CD4-positive, alpha-beta T cell treated with Interferon gamma for 1 hour (primary cell): ENCODE measurements at regions not wholly inside any gene's neighbourhood (a gene's known extent, or its start where the extent isn't known, plus 50 kb on each side); places are given as distances from the start of the nearest gene placed in this dataset.
A peak's percentile ranks its signal among the peaks of the same experiment; 100 is the strongest.

Experiments used
- DNase-seq: peaks from one replicate; pipeline ENCODE4 v3.0.0-alpha.2; 2020

DNA sequence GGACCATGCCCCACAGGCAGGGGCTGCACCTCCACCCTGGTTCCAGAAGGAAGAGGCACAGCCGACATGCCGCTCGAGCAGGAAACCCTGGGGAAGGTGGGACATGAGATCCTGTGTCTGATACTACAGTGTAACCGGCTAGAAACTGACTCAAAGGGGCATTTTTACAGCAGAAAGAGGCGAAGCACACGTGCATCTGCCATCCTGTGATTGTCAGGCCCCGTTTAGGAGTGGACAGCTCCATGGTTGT is 62.7 kb downstream of the SIK1 start:
- no peak for DNase-seq

DNA sequence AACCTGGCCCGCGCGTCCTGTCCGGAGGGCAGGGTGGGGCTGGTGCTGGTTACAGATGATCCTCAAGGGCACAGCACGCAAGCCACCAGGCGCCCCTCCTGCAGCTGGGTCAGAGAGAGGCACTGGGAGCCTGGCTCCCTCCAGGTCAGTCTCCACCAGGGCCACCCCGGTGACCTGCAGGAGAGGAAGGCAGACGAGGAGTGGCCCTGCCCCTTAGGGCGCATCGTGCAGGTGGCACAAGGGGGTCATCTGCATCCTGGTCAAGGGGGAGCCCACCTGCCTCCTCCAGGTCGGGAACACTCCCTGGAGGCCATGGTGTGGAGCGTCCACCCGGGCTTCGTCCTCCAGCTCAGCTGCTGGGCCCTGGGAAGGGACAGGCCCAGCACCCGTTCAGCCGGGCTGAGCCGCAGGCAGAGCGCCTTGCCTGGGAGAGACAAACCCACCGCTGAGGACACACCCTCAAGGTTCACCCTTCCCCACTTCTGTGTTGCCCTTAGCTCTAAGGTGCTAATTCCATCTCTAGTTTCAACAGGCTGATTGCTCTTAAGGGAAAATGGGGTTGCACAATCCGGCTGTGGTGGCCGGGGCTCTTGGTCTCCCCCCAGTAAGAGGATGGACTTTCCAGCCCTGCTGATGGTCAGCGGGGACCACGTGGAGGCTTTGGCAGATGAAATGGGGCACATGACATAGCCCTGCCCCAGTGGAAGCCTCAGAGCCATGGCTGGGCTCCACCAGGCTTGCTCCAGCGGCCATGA is 63.2 kb downstream of the SIK1 start:
- DNase-seq: no peak

DNA sequence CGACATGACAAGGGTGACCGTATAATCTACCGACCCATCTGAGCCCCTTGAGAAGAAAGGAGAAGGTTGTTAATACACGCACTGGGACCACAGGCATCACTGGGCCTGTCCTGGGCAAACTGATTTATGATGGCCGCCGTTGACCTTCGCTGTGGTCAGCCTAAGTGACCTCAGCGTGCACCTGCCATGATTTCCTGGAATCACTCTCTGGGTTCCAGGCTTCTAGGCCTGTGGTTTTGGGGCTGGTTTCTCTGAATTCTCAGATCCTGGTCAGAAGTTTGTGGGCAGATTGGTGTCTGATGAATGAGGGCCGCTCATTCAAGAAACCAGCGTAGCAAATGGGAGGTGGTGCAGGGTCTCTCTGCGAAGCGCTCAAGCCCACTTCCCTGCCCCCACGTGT is 64.0 kb downstream of the SIK1 start:
- peak; percentile 41 for DNase-seq

DNA sequence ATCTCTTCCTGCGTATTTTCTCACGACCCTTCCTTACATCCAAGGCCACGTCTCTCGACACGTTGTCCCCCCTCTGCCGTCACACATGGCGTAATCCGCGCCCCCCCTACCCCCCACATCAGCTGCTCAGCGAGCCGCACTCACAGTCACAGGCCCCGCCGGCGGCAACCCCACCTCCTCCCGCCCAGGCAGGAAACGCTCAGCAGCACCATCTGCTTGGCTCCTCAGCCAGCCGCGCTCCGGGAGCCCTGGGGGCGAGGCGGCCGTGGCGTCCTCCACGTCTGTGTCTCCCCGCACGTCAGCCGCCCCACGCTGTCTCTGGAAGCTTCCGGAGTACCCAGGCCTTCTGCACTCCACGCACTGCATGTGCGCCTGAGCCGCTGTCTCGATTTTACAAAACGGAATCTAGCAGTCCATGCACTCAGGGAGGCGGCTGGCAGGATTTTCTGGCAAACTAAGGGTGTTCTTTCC is 64.6 kb downstream of the SIK1 start:
- DNase-seq: peak; percentile 93

DNA sequence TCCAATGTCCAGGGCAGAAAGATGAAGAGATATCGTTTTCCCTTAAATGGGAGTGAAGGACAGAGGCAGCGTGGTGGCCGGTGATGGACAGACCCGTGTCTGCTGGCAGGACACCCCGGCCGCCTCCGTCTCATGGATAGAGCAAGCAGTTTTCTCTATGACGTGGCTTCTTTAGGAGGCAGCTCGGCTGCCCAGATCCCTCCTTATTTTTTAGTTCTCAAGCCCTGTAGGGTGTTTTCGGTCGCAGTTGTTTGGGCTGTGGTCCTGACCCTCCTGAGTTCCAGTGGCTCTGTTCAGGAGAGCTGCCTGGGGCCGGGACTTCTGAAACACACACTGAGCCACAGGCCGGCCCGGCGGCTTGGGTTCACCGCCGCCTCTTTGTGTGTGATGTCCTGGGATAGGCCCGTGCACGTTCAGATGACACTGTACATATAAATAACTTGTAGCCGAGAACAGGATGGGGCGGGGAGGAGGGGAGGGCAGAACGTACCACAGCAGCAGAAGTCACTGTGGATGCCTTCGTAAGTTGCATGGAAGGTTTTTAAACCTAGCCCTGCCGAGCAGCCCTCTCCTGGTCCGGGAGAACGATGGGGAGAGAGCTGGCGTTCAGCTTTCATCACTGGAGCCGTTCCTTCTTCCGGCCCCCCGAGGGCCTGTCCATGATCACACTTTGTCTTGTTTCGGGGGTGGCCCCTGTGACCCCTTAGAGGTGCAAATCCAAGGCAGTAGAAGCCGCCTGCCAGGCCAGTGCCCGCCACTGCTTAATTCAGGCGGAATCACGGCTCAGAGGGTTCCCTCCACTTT is 65.2 kb downstream of the SIK1 start:
- peak; percentile 80 for DNase-seq

DNA sequence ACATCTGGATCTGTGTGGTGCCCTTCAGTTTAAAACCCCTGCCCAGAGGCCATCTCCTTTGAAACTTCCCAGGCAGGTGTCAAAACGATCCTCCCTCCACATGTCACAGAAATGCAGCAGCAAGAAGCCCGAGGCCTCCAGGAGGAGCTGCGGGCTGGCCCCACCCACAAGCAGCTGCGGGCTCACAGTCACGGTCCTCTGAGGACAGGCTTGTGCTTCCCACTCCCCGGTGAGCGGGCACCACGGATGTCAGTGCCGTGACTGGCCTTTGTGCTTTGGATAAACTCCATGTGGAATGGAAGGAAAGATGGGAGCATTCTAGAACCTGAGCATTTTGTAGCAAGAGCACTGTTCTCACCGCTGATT is 65.8 kb downstream of the SIK1 start:
- DNase-seq: peak; percentile 47

DNA sequence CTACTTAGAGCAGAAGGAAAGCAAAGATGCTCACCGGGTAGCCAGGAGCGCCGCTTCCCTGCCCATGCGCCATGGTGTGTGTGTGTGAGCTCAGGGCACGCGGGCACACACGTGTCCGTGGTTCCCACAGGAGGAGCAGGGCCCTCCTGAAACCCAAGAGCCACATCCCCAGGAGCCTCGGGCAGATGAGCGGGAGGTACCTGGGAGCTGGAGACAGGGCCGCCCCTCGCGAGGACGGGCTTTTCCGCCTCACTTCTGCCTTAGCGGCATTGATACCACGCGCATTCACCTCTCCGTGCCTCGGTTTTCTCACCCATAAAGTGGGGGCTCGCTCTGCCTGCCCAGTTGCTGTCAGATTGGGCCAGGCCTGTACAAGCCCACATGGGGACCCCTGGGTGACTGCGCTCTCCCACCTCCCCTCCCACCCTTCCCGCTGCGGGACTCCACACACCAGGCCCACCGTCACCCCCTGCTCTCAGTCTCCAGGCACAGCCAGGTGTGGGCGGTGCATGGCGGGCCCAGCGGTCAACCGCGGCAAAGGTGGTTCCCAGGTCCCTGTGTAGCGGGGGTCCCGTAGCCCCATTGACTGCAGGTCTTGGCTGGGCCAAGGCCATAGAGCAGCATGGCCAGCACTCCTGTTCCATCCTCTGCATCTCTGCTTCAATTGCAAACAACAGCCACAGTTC is 66.3 kb downstream of the SIK1 start:
- DNase-seq: no peak

DNA sequence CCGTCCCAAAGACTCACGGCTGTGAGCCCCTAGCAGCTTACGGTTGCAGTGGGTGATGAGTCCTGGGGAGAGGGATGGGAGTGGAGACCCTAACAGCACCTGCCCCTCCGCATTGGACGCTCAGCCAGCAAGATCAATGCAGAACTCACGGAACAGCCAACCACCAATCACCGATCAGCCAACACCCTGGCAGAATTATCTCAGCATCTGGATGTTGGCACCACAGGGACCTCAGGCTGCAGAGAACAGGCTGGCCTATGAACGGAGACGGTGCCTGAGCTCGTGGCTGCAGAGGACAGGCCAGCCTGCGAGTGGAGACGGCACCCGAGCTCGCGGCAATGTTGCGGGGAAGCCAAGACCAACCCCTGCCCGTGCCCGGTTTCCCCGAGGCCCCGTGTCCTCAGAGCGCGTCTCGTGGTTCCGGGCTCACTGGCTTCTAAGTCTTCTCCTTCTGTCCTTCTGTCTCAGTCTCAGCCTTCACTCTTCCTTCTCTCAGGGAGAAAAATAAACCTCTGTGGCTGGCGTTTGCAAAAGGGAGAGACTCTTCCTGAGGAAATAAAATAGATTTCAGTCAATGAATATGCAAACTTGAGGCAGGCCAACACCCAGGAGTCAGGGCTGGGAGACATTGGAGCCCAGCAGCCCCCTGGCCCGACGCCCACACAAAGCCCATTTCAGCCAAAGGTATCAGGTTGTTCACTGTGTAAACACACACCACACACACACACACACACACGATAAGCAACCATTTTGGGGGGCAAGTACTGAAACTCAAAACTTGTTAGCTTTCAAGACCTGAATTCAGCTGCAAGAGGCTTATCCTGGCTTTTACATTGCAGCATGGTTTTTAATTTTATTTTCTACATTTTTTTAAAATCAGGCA is 67.8 kb downstream of the SIK1 start:
- DNase-seq: no peak

DNA sequence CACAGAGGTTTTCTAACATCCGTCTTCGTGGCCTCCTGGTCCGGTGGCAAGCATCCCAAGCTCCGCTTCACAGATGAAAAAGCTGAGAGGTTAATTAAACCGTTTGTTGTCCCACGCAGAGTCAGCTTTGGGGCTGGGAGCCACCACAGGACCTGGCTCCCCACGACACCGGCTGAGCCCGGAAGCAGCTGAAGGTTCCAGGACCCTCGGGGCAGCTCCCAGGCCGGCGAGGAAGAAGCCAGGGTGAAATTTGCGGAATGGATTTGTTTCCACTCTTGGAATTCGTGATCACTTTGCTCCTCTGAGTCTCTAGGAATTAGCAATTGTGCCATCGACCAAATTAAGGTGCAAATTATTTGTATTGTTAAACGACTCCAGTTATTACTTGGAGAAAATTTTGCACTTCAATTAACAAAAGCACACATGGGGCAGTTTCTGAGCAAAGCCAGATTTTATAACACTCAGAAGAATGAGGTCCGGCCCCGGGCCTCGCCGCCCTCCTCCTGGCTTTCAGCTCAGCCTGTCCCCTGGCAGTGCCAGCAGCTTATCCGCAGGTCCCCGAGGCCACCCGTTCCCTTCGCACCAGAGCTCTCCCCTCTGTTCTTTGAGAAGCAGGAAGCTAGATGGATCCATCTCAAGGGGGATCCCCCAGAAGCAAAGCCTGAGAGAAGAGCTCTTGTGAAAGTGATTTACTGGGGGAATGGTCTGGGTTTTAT is 69.1 kb downstream of the SIK1 start:
- DNase-seq: no peak

DNA sequence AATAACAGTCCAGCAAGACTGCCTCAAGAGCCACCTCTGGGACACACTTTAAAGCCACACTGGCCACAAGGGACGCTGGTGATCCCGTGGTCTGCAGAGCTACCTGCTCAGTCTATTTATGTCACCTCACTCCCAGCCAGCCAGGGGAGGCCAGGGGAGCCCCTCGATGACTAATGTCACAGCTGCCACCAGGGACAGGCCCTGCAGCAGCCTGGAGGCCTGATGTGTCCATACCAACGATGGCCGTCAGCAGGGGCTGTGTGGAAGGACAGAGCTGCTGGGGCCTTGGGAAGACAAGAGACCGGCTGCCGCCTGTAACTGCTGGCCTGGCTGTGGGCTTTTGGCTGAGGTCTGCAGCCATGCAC is 71.0 kb downstream of the SIK1 start:
- DNase-seq: no peak

DNA sequence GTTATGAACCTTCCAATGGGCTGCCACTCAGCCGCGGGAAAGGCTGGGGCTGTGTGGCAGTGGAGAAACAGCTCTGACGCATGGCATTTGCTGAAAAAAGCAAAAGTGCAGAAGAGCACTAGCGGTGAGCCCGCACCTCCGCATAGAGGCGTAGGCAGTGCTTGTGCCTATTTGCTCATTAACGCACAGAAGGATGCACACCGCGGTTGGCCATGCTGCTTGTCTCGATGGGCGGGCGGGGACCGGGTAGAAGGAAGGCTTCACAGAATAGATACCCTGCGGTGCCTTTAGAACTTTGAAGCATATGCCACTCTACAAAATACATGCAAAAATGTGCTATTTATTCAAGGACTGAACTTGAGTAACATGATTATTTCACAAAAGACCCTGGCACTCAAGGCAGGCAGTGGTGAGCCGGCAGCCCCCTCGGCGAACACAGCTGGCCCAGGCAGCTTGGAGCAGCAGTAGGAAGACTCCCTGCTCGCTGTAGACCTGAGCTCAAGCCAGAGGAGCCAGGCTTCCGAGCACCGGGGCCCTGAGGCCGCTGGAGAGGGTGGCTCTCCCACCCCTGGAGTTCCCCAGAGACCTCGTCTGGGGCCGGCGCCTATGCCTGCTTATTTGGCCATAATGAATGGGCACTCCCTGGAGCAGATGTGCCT is 71.5 kb downstream of the SIK1 start:
- DNase-seq: no peak

DNA sequence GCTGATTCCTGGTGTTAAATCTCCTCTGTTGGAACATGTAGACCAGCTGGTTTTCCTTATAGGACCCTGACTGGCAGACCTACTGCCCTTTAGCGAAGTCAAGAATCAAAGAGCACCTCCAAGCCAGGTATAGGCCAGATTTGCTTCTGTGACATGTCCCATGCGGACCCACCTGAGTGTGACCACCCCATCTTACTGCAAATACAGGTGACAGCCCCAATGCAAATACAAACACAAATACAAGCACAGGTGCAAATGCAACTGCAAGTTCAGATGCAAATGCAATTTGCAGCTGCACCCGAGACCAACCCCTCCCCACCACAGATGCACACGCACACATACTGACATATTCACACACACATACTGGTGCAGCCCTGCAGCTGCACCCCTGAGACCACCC is 72.3 kb downstream of the SIK1 start:
- no peak for DNase-seq

DNA sequence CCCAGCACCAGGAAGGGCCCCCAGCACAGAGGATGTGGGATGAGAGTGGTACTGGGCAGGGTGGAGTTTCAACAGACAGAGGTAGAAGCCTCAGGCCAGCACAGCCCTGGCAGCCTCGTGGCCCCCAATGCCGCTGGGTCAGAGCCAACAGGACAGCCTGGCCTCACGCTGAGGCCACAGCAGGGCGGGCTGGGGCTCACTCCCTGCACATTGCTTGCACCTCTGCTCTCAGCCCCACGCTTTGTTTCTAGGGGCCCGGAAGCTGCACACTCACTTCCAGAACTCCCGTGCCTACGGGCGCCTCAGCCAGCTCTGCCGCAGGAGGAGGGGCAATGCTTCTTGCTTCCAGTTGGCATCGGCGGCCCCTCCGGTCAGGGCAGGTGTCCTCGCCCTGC is 72.9 kb downstream of the SIK1 start:
- DNase-seq: no peak

DNA sequence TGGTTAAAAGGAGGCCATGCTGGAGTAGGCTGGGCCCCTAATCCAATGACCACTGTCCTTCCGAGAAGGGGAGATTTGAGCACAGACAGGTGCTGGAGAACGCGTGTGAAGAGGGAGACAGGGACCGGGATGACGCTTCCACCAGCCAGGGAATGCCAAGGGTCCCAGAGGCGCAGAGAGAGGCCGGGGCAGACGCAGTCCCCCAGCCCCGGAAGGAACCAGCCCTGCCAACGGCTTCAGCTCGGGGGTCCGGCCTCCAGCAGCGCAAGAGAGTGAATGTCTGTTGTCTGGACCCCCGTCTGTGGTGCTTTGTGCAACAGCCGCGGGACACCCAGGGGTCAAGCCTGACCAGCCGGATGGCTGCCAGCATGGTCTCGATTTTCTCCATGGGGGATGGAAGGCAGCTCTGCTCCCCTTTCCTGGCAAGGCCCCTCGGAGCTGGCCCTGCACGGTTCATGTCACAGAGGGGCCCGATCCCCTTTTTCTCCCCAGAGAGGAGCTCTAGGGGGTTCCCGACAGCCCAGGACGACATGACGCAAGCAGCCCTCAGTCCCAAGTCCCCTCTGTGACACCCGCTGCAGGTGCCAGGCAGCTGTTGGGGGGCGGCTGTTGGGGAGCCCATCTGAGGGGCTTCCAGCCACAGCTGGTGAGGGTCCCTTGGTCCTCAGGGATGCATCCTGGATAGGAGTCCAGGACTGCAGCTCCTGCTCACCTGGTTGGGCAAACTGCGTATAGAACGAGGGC is 73.5 kb downstream of the SIK1 start:
- DNase-seq: peak; percentile 13

DNA sequence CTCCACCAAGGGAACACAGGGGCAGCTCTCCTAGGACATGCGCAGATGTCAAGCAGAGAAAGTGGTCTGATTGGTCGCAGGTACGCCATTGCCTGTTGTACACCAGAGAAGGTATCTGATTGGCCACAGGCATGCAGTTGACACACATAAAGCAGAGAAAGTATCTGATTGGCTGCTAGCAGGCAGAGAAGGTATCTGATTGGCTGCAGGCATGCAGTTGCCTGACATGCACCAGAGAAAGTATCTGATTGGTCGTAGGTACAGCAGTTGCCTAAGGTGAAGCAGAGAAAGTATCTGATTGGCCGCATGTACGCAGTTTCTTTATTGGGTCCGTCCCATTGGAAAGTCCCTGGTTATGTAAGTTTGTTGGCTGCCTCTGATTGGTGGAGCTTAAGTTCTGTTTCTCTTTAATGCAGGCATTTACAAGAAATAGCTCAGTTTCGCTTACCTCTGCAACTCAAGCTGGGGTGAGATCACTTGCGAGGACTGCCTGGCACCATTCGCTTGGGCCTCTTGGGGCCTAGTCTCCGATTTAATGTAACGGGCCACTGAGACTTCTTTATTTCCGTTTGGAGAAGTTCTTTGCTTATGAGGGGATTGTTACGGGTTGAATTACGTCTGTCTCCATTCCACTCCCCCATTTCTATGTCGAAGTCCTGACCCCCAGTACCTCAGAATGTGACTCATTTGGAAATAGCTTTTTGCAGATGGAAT is 74.2 kb downstream of the SIK1 start:
- DNase-seq: peak; percentile 73

DNA sequence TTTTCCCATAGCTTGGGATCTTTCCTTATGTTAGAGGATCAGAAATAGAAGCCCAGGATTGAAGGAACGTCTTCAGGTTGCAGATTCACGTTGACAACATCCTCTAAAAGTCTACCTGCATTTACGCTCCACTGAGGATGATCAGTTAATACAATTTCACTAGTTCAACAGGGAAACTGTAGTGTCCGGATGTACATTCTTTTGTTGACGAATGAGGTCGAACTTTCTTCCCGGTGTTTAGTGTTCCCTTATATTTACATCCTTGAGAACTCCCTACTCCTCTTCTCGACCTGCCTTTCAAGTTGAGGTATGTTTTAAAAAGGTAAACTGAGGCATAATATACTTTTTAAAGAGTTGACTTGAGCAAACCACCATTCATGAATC is 74.8 kb downstream of the SIK1 start:
- DNase-seq: no peak

DNA sequence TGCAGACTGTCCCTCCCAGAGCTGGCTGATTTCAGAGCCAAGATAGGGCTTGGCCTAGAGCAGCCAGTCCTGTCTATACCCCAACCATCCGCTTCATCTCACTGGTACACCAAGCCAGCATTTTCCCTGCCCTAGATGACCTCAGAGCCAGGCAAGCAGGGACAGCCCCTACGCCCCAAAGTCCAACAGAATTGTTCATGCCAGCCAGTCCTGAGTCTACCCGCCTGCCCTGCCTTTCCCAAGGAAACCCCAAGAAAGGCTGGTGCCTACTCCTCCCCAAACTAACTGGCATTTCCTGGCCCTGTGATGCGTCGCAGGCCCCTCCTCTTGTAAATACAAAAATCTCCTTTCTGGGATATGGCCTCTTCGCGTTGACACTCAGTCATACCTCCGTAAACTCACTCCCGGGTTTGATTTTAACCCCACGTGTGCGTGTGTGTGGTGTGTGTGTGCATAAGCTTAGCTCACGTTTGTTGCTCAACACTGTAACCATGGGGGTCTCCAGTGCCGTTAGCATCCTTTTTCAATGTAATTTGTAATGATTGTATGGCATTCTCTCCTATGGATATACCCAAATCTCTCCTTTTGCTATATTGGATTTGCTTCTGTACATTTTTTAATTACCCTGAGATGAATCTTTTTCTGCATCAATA is 75.3 kb downstream of the SIK1 start:
- DNase-seq: no peak

DNA sequence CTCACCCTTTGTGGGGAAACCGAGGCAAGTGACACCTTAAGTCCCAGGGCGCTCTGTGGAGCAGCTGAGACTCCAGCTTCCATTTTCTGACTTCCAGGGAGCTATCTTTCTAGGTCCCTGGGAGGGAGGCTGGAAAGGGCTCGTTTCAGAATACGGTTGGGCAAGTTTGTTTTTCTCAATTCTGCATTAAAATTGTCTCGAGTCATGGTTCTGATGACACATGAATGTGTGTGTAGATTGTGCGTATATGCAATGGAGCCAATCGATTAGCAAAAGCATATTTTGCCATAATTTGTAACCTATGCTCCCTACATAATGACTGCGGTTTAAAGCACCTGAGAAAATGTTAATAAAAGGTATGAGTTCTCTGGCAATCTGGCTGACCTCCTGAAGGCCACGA is 77.3 kb downstream of the SIK1 start:
- DNase-seq: no peak

DNA sequence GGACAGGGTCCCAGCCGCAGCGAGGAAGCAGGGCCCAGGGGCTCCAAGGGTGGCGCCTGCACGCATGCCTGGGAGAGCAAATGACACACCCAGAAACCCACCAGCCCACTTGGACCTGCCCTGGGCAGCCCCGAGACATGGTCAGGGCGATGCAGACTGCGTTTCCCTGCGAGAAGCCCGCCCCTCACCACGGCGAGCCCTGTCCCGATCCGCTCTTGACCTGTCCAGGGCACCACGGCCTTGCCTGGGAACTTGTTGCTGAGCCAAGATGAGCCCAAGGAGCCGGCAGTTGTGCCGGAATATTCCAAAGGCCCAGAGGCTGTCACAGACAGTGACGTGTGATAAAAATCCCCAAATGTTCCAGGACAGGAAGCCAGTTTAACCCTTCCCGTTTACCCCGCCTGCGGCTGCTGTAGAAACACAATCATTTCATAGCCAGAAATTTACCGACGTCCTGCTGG is 78.1 kb downstream of the SIK1 start:
- DNase-seq: no peak
